ENCODE measurements at regions not wholly inside any gene's neighbourhood (a gene's known extent, or its start where the extent isn't known, plus 50 kb on each side); places are given as distances from the start of the nearest gene placed in this dataset.

DNA sequence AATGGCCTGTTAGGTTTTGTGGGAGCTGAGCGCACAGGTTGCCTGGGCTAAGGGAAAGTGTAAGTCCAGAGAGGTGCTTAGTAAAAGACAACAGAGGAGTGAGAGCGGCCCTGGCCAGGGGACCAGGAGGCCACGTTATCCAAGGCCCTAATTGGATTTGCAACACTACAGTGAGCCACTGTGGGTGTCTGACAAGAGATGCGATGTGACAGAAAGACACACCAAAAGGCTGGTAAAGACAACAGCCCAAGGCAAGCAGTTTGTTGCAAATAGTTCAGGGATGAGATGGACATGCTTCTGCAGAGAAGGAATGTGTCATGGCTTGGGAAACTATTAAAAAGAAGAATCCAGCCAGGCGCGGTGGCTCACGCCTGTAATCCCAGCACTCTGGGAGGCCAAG, 162.7 kb upstream of the KIT start:
- DNase-seq (ENCODE audit: low spot score): no peak

DNA sequence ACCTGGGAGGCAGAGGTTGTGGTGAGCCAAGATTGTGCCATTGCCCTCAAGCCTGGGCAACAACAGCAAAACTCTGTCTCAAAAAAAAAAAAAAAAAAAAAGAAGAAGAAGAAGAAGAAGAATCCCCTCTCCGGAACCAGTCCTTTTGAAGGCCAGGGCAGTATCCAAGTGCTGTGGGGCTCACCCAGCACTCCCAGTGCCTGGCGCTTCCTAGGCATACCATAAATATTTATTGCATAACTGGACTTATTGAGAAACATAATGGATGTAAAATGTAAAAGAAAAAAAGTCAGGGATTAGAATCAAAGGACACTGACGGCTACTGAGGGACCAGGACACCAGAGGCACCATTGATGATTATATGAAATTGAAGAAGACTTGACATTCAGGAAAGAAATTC, 162.1 kb upstream of the KIT start:
- DNase-seq (ENCODE audit: low spot score): no peak

DNA sequence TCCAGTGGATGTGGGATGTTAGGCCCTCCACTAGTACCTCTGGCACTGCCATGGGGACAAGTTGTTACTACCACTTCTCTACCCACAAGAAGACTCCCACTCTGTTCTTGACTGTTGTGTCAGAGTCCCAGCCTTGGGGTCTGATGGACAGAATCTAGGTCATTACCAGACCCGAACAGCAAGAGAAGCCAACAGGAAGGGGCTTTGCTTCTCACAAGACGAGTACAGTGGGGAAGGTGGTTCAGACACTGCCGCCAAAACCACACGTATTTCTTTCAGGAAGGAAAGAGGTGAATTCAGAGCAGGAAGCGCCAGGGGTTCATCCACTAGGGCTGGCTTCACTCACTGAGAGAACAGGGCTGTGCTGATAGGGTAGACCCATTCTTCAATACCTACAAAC, 161.3 kb upstream of the KIT start:
- DNase-seq (ENCODE audit: low spot score): no peak

- no peak for DNase-seq (ENCODE audit: low spot score)
Observed at GRCh38 chr4:54497947-54498346, 159.8 kb upstream of the KIT start.

GRCh38 chr4:54498661-54499111, 159.1 kb upstream of the KIT start:
- no peak for DNase-seq (ENCODE audit: low spot score)

DNA sequence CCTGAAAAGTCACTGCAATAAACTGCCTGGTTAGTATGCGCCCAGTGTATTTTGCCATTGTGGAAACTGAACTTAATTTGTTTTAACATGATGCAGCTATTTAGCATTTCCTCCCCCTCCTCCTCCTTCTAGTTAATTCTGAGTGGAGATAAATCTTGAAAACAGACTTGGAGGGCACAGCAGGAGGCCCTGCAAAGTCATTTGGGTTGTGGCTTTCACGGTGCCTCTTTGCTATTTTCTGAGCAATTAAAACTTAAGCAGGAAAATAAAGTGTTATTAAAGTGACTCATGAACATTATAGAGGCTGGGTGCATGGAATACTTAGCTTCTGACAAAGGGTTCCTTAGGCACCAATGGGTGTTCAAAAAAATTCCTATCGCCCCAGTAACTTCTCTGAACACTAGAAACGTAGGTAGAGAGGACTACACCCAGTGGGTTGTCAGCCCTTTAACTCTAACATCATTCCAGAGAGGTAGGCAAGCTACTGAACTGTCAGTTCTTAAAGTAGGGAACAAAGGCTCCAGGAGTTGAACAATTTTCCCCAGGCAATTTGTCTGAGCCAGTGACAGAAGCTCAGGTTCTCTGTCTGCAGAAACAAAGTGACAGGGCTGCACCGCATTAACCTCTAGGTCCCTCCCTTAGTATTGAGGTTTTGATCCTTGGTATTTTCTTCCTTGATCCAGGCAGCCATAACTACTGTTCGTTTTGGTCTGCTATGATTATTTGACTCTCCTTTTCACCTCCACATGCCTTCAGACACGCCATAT, 158.3 kb upstream of the KIT start:
- DNase-seq (ENCODE audit: low spot score): no peak

DNA sequence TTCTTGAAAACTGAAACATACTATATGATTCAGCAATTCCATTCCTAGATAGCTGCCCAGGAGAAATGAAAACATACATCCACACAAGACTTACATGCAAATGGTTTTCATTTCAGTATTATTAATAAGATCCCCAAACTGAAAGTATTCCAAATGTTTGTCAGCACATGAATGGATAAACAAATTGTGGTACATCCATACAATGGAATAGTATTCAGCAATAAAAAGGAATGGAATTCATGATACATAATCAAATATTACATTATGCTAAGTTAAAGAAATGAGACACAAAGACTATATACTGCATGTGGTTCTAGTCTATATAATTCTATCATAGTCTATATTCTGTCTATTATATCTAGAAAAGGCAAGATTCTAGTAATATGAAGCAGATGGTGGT, 152.4 kb upstream of the KIT start:
- no peak for DNase-seq (ENCODE audit: low spot score)

DNA sequence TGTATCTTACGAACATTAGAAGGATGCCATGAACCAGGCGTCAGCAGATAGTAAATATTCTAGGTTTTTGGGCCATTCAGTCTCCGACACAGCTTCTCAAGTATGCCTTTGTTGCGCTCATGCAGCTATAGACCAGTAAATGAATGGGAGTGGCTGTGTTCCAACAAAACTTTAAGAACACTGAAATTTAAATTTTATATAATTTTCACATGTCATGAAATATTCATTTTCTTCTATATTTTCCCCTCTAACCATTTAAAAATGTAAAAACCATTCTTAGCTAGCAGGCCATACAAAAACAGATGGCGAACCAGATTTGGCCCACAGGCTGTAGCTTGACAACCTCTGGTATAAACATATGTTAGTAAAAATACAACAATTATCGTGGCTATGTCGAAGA, 151.8 kb upstream of the KIT start:
- no peak for DNase-seq (ENCODE audit: low spot score)

DNA sequence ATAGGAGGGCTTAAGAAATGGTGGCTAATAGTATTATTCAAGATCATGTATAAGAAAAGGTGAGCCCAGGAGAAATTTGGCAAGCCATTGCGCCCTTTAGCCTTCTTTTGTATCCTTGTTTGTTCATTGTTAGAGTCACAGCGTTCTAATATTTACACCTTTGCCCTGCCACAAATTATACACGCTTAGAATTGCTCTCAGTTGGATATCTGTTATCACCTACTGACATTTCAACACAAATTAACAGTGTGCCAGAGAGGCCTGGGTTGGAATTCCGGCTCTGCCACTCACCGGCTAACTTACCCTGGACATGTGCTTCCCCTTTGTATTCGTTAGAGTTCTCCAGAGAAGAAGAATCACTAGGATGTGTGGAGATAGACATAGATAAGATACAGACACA, 148.7 kb upstream of the KIT start:
- no peak for DNase-seq (ENCODE audit: low spot score)

- DNase-seq (ENCODE audit: low spot score): no peak
Observed at GRCh38 chr4:54513204-54513603, 144.6 kb upstream of the KIT start.

DNA sequence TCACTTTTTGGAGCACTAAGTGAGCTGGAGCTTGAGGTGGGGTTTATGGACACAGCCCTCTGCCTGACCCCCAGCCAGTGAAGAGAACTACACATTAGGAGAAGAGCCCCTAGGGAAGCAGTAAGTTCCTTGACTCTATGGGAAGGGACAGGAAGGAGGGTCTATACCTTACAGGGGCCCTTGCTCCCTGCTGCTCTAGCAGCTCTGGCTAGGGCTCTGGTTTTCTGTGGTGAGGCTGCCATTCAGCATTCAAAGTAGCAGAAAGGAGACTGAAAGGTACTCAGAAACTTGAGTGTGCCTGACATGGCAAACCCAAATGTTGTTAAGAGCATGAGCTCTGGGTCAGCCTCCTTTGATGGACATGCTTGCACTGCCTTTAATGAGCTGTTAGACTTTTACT, 144.0 kb upstream of the KIT start:
- DNase-seq (ENCODE audit: low spot score): no peak

GRCh38 chr4:54516556-54517215, 141.1 kb upstream of the KIT start:
- no peak for DNase-seq (ENCODE audit: low spot score)

- DNase-seq (ENCODE audit: low spot score): no peak
Observed at GRCh38 chr4:54517781-54518444, 139.8 kb upstream of the KIT start.

- no peak for DNase-seq (ENCODE audit: low spot score)
Observed at GRCh38 chr4:54525602-54526001, 132.2 kb upstream of the KIT start.

DNA sequence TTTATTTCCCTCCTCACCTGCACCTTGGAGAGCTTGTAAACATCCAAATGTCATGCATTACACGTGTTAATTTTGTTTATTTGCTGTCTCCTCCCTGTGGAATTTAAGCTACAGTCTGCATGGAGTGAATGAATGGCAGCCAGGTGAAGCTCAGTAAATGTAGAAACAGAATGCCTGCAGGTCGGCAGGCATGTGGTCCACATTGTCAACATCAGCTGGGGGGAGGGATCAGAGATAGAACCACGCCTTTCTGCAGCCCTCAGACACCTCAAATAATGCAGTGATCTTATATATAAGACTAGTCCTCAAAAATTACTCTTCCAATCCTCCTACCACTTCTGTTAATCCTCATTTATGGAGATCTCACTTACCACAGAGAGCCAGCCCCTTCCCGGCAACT, 131.2 kb upstream of the KIT start:
- no peak for DNase-seq (ENCODE audit: low spot score)

DNA sequence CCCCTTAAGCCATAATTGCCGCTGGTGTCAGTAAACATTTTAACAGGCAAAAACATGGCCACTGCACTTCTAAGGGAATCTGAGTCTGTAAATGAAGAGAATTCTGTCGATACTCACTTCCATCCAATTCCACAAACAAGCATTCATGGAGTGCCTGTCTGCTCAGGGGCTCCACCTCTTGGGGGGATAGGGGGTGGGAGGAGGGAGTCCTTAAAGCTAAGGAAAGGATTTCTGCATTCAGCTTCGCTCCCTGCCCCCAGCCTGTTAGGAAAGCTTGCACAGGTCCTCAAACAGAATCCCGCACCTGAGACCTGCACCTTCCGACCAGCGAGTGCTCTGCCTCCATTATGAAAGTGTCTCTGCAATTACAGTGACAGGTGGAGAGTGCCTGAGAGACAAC, 130.2 kb upstream of the KIT start:
- no peak for DNase-seq (ENCODE audit: low spot score)

- peak; percentile 46 for DNase-seq (ENCODE audit: low spot score)
Observed at GRCh38 chr4:54539500-54540029, 118.2 kb upstream of the KIT start.

- no peak for DNase-seq (ENCODE audit: low spot score)
Observed at GRCh38 chr4:54540931-54541330, 116.8 kb upstream of the KIT start.

DNA sequence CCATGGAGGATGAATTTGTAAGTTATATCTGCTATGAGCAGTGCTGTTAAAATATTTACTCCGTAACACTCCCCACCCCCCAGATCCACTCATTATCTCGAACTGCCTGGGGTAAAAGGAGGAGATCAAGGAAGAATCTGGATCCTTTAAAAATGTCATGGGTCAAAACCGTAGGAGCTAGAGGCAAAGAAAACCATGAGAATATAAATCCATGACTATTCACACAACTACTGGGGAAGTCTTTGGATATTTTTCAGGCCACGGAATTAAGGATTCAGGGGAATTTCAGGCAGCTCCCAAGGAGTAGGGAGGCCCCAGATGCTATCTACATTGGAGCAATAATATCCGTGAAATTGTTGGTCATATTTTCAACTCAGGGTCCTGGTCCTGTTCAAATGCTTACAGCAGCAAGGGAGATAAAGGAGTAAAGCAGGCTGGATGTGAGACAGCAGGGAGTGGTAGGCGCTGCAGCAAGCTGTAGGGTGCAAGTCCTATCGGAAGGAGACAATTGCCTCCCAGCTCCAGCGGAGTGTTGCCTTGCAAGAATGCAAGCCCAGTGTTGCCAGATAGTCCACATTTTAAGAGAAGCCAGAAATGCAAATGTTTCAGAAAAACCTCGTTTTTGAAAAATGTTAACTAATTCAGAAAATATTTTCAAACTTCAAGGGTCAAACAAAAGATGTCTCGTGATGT, 116.2 kb upstream of the KIT start:
- no peak for DNase-seq (ENCODE audit: low spot score)

GRCh38 chr4:54542119-54542438, 115.7 kb upstream of the KIT start:
- no peak for DNase-seq (ENCODE audit: low spot score)

DNA sequence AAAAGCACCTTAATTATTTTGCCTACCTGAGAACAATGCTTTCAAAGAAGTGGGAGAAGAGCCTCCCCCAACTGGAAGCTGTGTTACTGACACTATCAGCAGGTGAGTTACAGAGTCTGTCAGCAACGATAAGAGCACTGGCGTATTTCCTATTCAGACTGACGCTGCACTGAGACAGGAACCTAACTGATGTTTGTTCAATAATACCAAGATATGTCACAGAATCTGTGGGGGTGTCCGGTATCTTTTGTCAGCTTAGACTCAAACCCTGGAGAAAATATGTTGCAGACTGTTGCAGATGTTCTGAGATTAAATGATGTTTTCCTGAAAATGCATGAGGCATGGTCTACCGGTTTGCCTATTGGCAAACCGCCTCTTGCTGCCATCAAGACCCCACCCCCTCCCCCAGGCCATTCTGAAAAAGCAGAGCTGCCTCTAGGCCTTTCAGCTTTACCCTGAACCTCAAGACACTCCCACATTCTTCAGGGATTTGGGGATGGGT, 115.2 kb upstream of the KIT start:
- DNase-seq (ENCODE audit: low spot score): no peak

GRCh38 chr4:54543088-54543795, 114.5 kb upstream of the KIT start:
- DNase-seq (ENCODE audit: low spot score): no peak

Measured in D341Med (cell line).